Caco-2 (cell line): ENCODE measurements at regions not wholly inside any gene's neighbourhood (a gene's known extent, or its start where the extent isn't known, plus 50 kb on each side); places are given as distances from the start of the nearest gene placed in this dataset.

ENCODE experiments used
- BruUV-seq: library from RNA; stranded (reverse); fragments of 400-500 nt; replicated peaks from 2 replicates; lab custom pipeline; 2021; lab: Mats Ljungman, UMichigan
- CTCF ChIA-PET: fragments of 300-600 bp; sonication (Branson Sonifier 250); formaldehyde crosslinking; loops from one replicate; lab custom pipeline; 2022; ENCODE audit warnings: antibody characterized with exemption; lab: Charles Lee
- POLR2A ChIA-PET: fragments of 300-600 bp; sonication (Branson Sonifier 250); formaldehyde crosslinking; loops from one replicate; lab custom pipeline; 2022; ENCODE audit warnings: antibody characterized with exemption; lab: Charles Lee
- DNase-seq, 2 experiments: peaks; one replicate each; pipeline versions ENCODE4 v3.0.0 to v3.0.0-alpha.2; 2020 to 2022
- H3K27me3 ChIP-seq: replicated peaks from 2 replicates; pipeline ENCODE4 v1.6.0; 2011; ENCODE audit warnings: low read length; ENCODE audit not compliant: control insufficient read depth, insufficient read depth
- H3K36me3 ChIP-seq: 2 replicates; pipeline ENCODE4 v1.5.1; 2011; ENCODE audit warnings: low read length; ENCODE audit not compliant: control insufficient read depth, insufficient read depth
- H3K4me1 ChIP-seq: fragments of 250-450 bp; sonication (Bioruptor Pico); 2 replicates; pipeline ENCODE4 v1.5.1; 2020; ENCODE audit warnings: mild to moderate bottlenecking
- H3K4me3 ChIP-seq: 2 replicates; pipeline ENCODE4 v1.5.1; 2011; ENCODE audit warnings: low read depth, mild to moderate bottlenecking, control low read depth, low read length
- H3K9me3 ChIP-seq: fragments of 250-450 bp; sonication (Bioruptor Pico); 2 replicates; pipeline ENCODE4 v1.5.1; 2020; ENCODE audit warnings: mild to moderate bottlenecking, moderate library complexity
- H3K27ac Mint-ChIP-seq: one replicate; pipeline ENCODE4 v1.8.0; 2022; ENCODE audit warnings: mixed read lengths; ENCODE audit not compliant: unreplicated experiment
- H3K27me3 Mint-ChIP-seq: one replicate; pipeline ENCODE4 v1.8.0; 2022; ENCODE audit warnings: mixed read lengths; ENCODE audit not compliant: insufficient read depth, unreplicated experiment
- H3K36me3 Mint-ChIP-seq: one replicate; pipeline ENCODE4 v1.8.0; 2022; ENCODE audit warnings: mild to moderate bottlenecking, mixed read lengths; ENCODE audit not compliant: insufficient read depth, unreplicated experiment
- H3K4me1 Mint-ChIP-seq: one replicate; pipeline ENCODE4 v1.8.0; 2022; ENCODE audit warnings: low read depth, mixed read lengths; ENCODE audit not compliant: unreplicated experiment
- H3K4me3 Mint-ChIP-seq: one replicate; pipeline ENCODE4 v1.8.0; 2022; ENCODE audit warnings: mild to moderate bottlenecking, moderate library complexity, mixed read lengths; ENCODE audit not compliant: unreplicated experiment
- H3K9me3 Mint-ChIP-seq: one replicate; pipeline ENCODE4 v1.8.0; 2022; ENCODE audit warnings: mixed read lengths; ENCODE audit not compliant: unreplicated experiment
- intact Hi-C: fragments of 100-400 bp; cut with micrococcal nuclease; formaldehyde crosslinking; loops from one replicate; pipeline ENCODE4 v1.10.0; 2022; ENCODE audit not compliant: unreplicated experiment
- TF ChIP-seq, protein P1 (sequence below), 2 experiments: fragments of 200-600 bp in 1 of 2; IDR thresholded peaks; 1 replicate in 1 of 2; 2 replicates in 1 of 2; pipeline versions ENCODE4 v1.5.1 to v1.8.0; 2011 to 2022; ENCODE audit warnings: antibody characterized with exemption in 1 of 2, control low read depth in 1 of 2, inconsistent platforms in 1 of 2, low read depth in 1 of 2, low read length in 1 of 2, mild to moderate bottlenecking in 1 of 2, moderate library complexity in 1 of 2; ENCODE audit not compliant: insufficient read depth in 1 of 2, severe bottlenecking in 1 of 2, unreplicated experiment in 1 of 2

DNA sequence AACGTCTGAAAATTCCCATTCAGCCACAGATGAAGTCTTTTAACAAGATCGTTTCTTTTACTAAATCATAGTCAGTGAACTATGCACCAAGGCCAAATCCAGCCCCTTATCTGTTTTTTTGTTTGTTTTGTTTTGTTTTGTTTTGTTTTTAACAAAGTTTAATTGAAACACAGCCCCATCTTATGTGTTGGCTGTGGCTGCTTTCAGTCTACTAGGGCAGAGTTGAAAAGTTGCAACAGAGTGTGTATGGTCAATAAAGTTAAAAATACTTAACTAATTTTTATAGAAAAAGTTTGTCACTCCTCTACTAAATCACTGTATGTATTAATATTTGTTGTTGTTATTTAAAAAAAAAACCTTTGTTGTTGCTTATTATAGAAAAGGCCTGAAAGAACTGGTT lies 137.1 kb downstream of the CAAP1 start:
- TF ChIP-seq, protein P1, sequence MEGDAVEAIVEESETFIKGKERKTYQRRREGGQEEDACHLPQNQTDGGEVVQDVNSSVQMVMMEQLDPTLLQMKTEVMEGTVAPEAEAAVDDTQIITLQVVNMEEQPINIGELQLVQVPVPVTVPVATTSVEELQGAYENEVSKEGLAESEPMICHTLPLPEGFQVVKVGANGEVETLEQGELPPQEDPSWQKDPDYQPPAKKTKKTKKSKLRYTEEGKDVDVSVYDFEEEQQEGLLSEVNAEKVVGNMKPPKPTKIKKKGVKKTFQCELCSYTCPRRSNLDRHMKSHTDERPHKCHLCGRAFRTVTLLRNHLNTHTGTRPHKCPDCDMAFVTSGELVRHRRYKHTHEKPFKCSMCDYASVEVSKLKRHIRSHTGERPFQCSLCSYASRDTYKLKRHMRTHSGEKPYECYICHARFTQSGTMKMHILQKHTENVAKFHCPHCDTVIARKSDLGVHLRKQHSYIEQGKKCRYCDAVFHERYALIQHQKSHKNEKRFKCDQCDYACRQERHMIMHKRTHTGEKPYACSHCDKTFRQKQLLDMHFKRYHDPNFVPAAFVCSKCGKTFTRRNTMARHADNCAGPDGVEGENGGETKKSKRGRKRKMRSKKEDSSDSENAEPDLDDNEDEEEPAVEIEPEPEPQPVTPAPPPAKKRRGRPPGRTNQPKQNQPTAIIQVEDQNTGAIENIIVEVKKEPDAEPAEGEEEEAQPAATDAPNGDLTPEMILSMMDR (IDR thresholded peaks at IDR 0.05; ENCODE audit: insufficient read depth in 1 of 2, low read depth in 1 of 2, low read length in 1 of 2, severe bottlenecking in 1 of 2, unreplicated experiment in 1 of 2), result no peak
- ChIA-PET POLR2A (no interaction called here), CTCF (no interaction called here)
- H3K4me3 ChIP-seq, result no peak overlapping the region
- no TSS peak for BruUV-seq
- no peak for DNase-seq
- H3K9me3 Mint-ChIP-seq, result no peaks in the 10 kb centered on the region
- intact Hi-C loops, result no loop called here
- H3K4me1 Mint-ChIP-seq, result no peaks in the 10 kb centered on the region
- H3K27ac Mint-ChIP-seq, result no peak overlapping the region
- no peaks in the 10 kb centered on the region for H3K27me3 ChIP-seq
- peaks cover 5% of the 10 kb centered on the region for H3K27me3 Mint-ChIP-seq
- H3K9me3 ChIP-seq, result no peaks in the 10 kb centered on the region
- no peaks in the 10 kb centered on the region for H3K36me3 ChIP-seq
- H3K36me3 Mint-ChIP-seq, result no peaks in the 10 kb centered on the region
- H3K4me3 Mint-ChIP-seq, result no peak overlapping the region
- H3K4me1 ChIP-seq, result no peaks in the 10 kb centered on the region

DNA sequence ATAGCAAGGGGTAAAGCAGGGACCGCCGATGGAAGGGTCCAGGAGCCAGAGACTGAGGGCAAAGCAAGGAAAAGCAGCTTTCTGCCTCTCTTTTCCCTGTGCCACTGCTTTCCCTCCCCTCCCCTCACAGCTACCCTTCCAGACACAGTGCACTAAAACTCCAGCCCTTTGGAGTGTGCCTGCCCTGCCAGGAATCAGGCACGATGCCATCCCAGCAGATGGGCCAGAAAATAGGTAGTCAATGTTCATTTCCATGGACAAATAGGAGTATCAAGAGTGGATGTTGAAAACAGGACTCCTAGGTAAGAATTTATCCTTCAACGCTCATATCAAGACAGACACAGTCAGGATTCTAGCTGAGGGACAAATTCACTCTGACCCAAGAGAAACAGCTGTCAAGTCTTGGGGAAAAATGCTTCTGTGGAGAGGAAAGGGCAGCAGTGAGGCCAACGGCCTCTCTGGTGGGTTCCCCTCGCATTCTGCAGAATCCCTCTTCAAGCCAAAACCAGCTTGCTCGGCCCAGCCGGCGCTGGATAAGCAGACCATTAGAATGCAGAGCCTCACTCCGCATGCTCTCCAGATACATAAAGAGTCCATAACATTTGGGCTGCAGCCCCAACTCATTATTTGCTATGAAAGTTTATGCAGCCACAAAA lies 138.0 kb downstream of the CAAP1 start:
- no TSS peak for BruUV-seq
- Mint-ChIP-seq H3K36me3 (no peaks in the 10 kb centered on the region), H3K9me3 (no peaks in the 10 kb centered on the region), H3K4me3 (no peak overlapping the region), H3K27ac (no peak overlapping the region), H3K4me1 (no peaks in the 10 kb centered on the region), H3K27me3 (peaks cover 5% of the 10 kb centered on the region)
- TF ChIP-seq, protein P1 (IDR thresholded peaks at IDR 0.05; ENCODE audit: insufficient read depth in 1 of 2, low read depth in 1 of 2, low read length in 1 of 2, severe bottlenecking in 1 of 2, unreplicated experiment in 1 of 2), result no peak
- no peak overlapping the region for H3K4me3 ChIP-seq
- ChIA-PET CTCF (no interaction called here), POLR2A (no interaction called here)
- no peaks in the 10 kb centered on the region for H3K4me1 ChIP-seq
- no peaks in the 10 kb centered on the region for H3K36me3 ChIP-seq
- no peak for DNase-seq
- H3K27me3 ChIP-seq, result no peaks in the 10 kb centered on the region
- intact Hi-C loops, result no loop called here
- H3K9me3 ChIP-seq, result no peaks in the 10 kb centered on the region

DNA sequence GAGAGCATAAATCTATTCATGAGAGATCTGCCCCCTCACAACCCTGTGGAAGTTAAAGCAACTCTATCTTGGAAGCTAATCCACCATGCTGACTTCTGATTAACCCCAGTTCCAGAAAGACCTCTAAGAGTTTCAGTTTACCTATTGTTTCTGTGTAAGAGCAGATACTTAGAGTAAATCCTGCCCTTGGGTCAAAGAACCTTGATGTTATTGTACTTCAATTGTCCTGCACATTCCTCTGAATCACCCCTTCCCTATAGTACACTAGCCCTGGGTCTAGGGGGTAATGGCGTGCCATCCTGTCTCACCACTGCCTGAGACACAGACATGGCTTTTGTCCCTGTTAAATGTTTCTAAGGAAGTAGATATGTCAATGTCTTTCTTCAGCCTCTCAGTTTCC lies 138.6 kb downstream of the CAAP1 start:
- no peak for DNase-seq
- H3K4me1 Mint-ChIP-seq, result no peaks in the 10 kb centered on the region
- H3K4me3 Mint-ChIP-seq, result no peak overlapping the region
- H3K9me3 Mint-ChIP-seq, result no peaks in the 10 kb centered on the region
- intact Hi-C loops, result no loop called here
- Histone ChIP-seq H3K4me1 (no peaks in the 10 kb centered on the region), H3K27me3 (no peaks in the 10 kb centered on the region), H3K4me3 (no peak overlapping the region), H3K36me3 (no peaks in the 10 kb centered on the region), H3K9me3 (no peaks in the 10 kb centered on the region)
- CTCF ChIA-PET, result no interaction called here
- POLR2A ChIA-PET, result no interaction called here
- BruUV-seq, result no TSS peak
- H3K27me3 Mint-ChIP-seq, result peaks cover 5% of the 10 kb centered on the region
- no peaks in the 10 kb centered on the region for H3K36me3 Mint-ChIP-seq
- TF ChIP-seq, protein P1 (IDR thresholded peaks at IDR 0.05; ENCODE audit: insufficient read depth in 1 of 2, low read depth in 1 of 2, low read length in 1 of 2, severe bottlenecking in 1 of 2, unreplicated experiment in 1 of 2), result no peak
- H3K27ac Mint-ChIP-seq, result no peak overlapping the region
